OCI-LY3 (cell line): ENCODE measurements at regions not wholly inside any gene's neighbourhood (a gene's known extent, or its start where the extent isn't known, plus 50 kb on each side); places are given as distances from the start of the nearest gene placed in this dataset.

Experiments used
- CTCF ChIP-seq: fragments of 200-600, 300-600 bp; sonication (generic); IDR thresholded peaks from 2 replicates; pipeline ENCODE4 v1.5.1; 2014; ENCODE audit warnings: antibody characterized with exemption, low read length, low read depth
- EZH2phosphoT487 ChIP-seq: fragments of 200-600 bp; shearing (Covaris generic); IDR thresholded peaks from 2 replicates; pipeline ENCODE4 v1.6.1; 2018; ENCODE audit warnings: antibody characterized with exemption, mixed run types, low read depth

- TF ChIP-seq CTCF (no peak), EZH2phosphoT487 (no peak)
These were observed 373.0 kb downstream of the AGTPBP1 start for GRCh38 chr9:85368781-85369180.
